Stimulated activated CD8-positive, alpha-beta memory T cell treated with anti-CD3 and anti-CD28 coated beads, Interleukin-15, amount 100 ng/mL, for 4 hours (primary cell): ENCODE measurements at regions not wholly inside any gene's neighbourhood (a gene's known extent, or its start where the extent isn't known, plus 50 kb on each side); places are given as distances from the start of the nearest gene placed in this dataset.
"Not testable (repeated sequence)": the region's sequence is repeated elsewhere in the genome, so short reads cannot be mapped to it uniquely, and the experiment has no call there.

Source experiments
- DNase-seq, 2 donors: peaks; one replicate each; pipeline ENCODE4 v3.0.0-alpha.2; 2020; ENCODE audit warnings: low read depth in 2 of 2

DNA sequence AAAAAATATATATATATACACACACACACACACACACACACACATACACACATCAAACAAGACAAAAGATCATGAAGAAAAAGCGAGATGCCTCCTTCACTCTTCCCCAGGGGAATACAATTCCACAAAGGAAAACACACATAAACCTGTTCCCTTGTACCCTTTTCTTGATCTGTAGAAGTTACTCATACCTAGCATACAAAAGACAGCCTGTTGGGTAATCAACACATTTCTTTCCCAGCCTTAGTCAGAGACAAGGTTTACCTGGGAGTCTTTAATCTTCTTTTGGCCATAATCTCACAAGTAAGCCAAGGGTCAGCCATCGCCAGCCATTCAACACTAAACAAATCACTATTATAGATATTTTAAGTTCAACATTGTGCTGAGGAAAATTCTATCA lies 407.0 kb downstream of the SUCLG1 start:
- DNase-seq: no peak

DNA sequence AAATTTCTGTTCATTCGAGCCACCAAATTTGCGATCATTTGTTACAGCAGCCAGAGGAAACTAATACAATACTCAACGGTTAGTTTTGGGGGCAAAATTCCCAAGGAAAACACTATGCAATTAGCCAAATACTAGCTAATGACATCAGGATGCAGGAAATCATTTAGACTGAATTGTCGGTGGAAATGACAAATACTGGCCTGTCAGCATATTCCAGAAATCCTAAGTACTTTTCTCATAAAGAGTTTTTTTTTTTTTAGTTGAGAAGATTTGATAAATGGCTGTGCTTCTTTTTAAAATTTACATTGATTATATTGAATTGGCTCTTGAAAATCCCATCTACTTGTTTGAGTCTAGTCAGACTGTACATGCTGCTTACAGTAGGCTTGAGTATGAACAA lies 410.1 kb downstream of the SUCLG1 start:
- DNase-seq: no peak

DNA sequence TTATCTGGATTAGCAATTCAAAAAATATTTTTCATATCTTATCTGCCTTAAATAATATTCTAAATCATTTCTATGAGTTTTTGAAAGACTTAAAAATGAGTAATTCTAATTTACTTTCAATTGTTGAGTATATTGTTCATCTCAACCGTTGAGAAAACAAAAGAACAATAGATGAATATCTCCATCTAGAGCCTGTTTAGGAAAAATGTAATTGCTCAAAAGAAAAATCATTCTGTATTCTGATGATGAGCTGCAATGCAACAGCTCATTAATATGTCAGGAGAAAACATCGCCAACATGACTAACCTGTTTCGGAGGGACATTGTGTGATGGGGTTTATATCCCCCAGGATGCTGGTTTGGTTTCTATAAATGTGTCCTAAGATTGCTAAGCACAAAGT lies 417.6 kb downstream of the SUCLG1 start:
- DNase-seq: no peak

DNA sequence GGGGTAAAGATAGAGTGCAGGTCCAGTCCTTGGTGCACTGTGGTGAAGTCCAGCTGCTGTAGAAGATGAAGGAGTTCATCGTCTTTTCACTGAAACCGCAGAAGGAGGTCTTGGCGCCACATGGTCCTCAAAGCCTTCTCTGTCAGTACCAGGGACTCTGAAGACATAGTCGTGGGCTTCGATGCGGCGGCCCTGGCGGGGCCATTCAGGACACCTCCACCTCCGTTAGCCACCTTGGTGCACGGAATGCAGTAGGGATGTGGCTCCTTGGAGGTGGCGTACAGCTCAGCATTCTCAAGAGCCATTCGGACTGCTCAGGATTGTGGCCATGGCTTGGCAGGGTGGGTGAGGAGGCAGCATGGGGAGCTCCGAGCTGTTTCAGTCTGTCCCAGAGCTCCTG lies 418.8 kb downstream of the SUCLG1 start:
- no peak for DNase-seq

DNA sequence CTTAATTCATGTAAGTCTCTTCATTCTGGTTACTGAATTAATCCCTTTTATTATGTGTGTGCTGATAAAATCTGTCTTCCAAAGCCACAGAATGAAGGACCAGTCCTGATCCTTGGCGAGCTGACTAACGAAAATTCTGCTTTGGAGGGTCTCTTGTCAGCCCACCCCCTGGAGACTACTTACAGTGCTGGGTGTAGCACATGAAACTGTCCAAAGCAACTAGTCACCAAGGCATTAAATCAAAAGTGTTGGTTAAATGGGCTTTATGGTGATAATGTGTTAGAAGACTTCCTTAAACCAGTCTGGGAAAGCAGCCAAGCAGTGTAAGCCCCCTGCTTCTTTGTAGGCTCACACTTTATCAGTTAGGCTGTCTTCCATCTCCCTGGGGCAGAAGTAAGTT lies 420.2 kb downstream of the SUCLG1 start:
- DNase-seq: no peak

DNA sequence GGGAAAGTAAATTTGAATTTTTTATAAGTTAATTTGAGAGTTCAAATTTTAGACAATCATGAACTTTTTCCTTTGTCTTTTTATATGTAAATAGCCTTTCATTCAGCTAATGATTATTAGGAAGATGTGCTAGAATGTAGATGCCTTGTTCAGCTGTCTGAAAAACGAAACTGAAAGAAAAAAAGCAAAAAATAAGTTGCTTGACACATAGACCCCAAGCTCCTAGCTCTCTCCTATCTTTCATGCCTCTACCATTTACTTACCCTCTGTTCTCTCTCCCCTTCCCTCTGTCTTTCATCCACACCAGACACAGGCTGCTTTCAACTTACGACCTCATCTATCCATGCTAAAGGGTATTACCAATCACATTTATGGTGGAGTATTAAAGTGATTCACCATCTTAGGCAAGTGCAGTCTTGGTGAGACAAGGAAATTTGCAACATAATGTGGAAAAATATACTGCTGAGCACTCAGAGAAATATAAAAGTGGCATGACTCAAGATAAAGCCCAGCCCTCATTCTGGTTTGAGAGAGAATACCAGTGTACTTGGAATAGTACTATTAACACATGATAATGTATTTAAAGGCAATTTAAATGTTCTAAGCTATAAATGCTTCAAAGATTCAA lies 425.6 kb downstream of the SUCLG1 start:
- no peak for DNase-seq

DNA sequence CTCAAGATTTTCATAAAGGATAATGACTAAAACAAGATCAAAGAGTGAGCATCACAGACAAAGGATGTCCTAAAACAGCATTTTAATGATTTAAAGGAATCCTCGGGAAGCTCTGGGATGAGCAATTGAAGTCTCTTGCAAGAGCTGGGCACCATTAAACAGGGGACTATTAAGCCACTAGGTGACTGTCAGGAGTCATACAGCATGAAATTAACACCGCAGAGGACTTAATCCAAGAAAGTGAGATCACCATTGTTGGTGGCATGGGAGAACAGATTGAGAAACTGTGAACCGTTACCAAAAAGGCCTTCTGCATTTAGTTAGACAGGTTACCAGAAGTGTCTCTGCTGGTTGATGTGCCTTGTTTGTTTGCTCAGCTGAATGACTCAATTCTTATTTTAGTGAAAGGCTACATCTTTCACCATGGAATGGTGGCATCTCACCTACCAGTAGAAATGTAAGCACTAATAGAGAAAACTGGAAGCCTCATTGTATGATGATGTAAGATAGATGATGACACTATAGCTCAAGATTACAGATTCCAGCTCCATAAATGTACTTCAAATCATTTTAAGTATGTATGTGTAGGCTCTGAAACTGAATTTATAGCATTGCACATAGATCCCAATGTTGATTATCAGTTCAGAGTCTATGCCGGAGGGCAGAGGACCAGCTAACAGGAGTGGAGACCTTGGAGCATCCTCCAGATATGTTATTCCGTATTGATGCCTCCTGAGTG lies 427.6 kb downstream of the SUCLG1 start:
- no peak for DNase-seq

DNA sequence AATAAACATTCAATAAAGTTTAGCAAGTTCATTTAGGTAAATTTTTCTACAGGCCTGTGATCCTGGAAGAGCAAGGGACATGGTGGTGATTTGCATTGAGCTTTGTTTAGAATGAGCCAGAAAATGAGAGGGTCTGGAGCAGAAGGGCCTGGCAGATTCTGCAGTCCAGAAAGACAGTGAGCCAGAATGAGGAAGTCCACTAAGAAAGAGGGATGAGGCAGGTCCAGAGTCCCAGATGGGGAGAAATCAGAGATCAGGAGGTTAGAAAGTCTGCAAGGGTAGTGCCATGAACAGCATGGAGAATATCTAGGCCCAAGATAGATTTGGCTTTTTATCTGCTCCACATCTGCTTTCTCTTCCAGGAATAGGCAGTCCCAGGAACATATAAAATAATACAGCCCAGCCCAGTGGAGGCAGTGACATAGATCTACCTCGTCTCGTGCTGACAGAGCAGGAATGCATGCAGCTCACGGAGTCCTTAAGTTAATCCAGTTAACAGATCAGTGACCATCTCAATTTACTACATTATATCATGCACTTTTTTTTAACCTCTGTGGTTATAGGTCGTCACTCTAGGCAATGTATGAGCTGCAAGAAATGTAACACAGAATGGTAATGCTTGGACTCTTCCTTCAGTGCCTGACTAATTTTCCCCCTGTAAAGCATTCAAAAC lies 429.0 kb downstream of the SUCLG1 start:
- DNase-seq: no peak

DNA sequence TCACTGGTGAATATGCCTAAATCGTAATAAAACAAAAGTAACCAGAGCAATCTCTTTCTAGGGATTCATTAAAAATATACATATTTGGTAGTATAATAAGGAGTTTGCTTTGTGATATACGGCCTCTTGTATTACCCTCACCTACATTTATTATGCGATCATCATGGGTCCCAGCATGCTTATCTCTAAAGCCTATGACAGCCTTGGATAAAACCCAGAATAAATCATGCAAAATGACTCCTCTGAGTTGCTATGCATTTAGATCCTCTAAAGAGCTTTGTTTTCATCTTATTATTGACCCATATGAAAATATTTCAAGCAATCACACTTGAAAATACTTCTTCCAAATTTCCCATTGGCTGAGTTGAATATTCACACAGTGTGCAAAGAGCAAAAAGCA lies 432.3 kb downstream of the SUCLG1 start:
- DNase-seq: no peak

DNA sequence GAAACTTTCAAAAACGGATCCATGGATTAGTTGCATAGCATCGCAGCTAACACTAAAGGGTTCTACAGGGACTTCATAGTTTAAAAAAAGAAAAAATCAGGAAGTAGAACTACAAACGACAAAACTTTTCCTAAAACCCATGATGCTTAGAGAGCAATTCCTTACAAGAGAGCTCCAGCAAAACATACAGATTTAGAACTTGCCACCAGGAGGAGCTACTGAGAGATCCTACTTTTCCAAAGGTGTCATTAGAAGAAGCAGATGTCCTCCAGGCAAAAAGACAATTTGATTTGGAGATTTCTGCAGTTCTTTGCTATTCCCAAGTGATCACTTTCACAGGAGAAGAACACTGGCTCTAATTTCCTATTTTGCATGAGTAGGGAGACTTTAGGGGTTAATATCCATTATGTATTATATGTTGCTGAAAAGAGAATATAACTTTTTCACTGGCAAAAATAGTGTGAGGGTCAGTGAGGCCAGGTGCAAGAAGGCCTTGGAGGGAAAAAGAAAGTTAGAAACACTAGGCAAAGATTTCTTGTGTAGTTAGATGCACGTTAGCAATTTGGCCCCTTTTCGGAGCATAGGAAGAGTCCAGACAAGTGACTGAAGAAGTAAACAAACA lies 436.2 kb downstream of the SUCLG1 start:
- DNase-seq: no peak

DNA sequence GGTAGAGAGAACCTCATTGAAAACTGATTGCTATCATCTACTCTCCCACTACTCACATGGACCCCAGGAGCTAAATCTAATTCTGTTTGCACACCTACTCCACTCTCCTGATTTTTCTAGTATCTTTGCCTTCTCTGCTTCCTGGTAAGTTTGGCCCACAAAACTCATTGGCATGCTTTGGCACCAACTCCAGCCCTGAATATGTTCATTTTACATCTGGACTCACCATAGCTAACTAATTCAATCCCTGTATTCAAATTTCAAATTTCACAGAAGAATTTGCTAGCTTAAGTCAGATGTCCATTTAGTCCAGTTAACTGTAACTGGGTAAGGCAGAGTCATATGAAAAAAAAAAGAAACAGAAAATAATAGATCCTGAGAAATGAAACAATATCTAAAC lies 442.1 kb downstream of the SUCLG1 start:
- no peak for DNase-seq

DNA sequence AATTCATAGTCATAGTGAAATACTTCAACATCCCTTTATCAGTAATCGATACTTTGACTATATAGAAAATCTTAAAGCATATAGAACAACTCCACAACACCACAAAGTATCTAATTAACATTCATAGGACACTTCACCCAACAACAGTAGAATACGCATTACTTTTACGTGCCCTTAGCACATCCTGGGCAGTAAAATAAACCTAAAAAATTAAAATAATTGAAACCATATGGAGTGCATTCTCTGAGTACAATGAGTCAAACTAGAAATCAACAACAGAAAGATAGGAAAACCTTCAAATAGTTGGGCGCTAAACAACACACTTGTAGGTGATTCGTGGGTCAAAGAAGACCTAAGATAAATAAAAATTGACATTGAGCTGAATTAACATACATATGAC lies 442.9 kb downstream of the SUCLG1 start:
- DNase-seq: no peak

DNA sequence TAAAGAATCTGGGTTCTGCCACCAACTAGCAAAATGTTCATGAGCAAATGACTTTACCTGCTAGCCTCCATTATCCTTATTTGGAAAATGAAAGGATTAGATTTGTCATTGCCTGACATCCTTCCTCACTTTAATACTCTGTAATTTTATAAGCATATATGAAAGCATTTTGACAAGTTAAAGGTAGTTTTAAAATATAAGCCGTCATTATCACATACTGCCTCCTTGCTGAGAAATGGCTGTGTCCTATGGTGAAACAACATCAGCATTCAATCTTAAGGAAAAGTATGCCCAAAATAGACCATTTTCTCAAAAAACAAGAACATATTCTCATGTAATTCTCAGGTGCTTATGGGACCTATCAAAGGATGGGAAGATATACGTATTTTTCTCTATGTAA lies 461.2 kb downstream of the SUCLG1 start:
- no peak for DNase-seq

DNA sequence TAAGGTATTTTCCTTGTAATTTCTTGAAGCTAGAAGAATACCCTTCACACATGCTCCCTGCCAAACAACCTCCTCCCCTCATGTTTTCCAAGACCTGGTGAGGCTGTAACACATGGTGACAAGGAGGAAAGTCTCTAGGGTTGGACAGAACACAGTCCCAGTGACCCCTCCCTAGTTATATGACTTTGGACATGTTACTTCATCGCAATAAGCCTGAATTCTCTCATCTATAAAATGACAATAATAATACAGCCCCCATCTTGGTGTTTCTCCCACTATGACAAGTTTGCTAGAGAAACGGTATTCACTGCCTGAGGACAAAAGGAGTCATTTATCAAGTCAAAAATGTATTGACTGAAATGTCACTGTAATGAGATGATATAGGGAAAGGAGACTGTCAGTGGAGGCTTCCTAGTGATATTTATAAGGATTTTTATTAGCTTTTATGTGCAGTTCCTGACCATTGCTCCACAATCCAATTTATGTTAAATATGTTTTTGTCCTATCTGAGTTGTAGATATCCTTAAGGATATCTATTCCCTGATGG lies 464.4 kb downstream of the SUCLG1 start:
- DNase-seq: no peak

DNA sequence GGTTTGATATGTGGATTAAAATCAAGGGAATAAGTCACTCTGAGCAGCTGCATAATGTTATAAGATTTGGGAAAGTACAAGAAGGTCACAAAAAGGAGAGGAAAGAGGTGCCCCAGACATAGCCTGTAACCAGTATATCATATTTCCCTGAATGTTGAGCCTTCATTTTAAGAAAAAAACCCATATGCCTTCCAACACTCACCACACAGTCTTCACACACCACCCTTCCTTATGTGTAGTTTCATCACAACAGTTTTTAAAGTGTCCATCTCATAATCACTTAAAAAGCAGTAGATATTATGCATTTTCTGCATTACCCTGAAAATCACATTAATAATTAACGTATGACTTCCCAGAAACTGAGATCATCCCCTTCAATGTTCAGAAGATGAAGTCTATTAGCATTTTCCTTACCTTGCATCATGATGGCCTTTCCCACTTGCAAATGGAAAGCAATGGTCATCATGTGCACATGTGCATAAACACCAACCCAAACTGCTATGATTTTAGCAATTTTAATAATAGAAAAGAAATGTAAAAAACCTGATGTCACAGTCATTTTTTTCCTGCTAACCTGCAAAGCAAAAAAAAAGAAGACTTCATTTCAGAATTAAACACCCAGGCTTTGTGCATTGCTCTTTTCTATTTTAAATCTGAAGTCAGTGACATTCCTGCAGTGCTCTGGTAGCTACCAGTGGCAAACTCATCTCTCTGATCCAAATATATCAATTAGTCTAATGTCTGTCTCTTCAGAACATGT lies 465.0 kb downstream of the SUCLG1 start:
- DNase-seq: no peak

DNA sequence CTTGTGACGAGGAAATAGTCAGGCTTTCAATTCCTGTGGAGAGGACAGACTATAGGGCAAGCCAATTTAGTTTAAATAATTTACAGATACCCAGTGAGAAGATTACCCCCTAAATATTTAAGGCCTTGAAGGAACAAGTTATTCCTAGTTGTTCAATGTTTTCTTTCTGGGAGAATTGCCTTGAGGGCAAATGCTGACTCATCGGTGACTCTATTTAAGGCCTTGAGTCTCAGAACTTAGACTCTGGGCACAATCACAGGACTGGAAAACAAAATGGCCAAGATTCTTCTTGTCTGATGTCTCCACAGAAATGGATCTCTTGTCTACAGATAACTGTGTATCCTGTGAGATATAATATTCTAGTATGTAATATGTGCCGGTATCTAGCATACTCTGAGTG lies 467.1 kb downstream of the SUCLG1 start:
- no peak for DNase-seq

DNA sequence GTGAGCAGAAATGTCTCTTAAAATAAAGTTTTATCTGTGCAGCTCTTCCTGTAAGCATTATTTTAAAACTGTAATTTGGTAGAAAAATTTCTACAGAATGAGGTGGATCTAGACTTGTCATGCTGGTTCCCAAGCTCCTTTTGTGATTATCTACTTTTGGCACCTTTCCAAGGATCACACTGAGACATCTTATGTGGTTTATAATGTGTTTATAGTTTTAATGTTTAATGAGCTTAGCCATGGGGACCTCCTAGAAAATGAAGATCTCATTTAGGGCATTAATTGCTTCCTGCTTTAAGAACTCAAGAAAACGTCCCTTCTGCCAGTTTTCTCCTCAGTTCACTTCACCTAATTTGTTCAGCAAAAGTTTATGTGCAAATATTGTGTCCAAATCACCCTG lies 468.4 kb downstream of the SUCLG1 start:
- DNase-seq: no peak

DNA sequence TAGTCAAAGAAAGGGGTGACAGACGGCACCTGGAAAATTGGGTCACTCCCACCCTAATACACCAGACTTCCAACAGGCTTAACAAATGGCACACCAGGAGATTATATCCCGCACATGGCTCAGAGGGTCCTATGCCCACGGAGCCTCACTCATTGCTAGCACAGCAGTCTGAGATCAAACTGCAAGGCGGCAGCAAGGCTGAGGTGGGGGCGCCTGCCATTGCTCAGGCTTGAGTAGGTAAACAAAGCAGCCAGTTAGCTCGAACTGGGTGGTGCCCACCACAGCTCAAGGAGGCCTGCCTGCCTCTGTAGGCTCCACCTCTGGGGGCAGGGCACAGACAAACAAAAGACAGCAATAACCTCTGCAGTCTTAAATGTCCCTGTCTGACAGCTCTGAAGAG lies 482.5 kb downstream of the SUCLG1 start:
- not testable (repeated sequence) for DNase-seq

DNA sequence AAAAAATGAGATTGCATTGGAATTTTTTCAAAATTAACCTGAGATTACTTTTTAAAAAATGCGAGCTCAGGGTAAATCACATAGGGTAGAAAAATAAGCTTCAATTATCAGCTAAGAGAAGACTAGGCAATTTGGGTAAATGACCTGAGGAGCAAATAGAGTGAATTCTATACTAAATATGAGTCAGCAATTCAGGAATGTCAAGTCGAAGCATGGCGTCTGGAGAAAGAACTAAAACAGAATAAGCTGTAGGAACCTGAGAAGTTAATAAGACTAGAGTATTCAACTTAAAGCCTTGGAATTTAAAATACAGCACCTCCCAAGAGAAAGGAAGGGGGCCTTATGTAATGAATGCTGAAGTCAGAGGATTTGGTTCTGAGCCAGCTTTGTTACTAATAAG lies 487.0 kb downstream of the SUCLG1 start:
- DNase-seq: no peak

DNA sequence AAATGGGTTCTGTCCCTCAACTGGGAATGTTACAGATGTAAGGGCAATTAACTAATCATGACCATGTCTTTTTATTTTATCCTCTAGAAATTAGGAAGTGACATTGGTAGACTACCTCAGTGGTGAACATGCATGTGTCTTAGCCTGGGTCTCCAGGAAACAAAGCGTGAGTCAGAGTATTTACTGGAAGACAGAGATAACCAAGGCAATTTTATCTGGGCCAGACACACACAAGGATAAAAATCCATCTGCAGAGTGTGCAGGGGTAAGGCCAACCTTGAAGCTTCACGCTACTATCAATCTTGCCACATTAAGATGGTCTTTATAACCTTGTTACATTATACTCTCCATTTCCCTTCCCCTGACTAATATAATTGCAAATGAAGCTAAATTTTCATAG lies 487.5 kb downstream of the SUCLG1 start:
- DNase-seq: no peak

DNA sequence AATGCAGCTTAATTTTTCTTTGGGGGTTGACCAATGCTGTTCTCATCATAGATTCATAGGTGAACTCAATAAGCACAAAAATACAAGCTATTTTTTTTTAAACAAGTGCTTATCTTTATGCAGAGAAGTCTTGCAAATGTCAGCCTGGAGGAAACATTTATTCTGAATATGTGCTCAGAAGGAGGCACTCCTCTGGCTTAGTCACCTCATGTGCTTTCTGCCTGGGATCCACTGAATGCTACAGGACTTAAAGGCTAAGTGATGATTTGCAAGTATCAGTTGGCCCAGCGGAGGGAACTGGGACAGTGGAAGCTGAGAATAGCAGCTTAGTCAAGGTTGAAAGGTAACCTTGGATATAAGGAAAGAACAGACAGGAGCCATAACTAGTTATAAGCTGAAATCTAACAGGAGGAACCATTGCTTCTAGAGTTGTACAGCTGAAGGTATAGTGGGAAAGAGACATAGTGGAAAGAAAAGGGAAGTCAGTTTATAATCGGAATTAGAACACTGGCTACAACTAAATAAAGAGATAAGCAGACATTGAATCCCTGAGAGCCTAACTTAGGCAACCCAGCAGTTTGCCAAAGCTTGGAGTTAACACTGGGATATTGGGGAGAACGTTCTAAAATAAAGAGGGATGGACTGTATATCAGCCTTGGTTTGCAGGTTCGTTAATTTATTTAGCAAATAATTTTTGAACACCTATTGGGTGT lies 488.7 kb downstream of the SUCLG1 start:
- DNase-seq: no peak
